HCT116 (cell line): ENCODE measurements at regions not wholly inside any gene's neighbourhood (a gene's known extent, or its start where the extent isn't known, plus 50 kb on each side); places are given as distances from the start of the nearest gene placed in this dataset.

Experiments
- CEBPB ChIP-seq: IDR thresholded peaks from 2 replicates; pipeline ENCODE4 v1.6.1; 2012; ENCODE audit warnings: low read depth
- CTCF ChIP-seq, 3 experiments: fragments of 200-600 bp in 1 of 3; sonication (generic) in 1 of 3; IDR thresholded peaks in 2 of 3; conservative IDR thresholded peaks in 1 of 3; 2 replicates each; pipeline ENCODE4 v1.5.1; 2012 to 2017; ENCODE audit warnings: low read depth in 2 of 3, low read length in 2 of 3, antibody characterized with exemption in 1 of 3, borderline replicate concordance in 1 of 3, control low read depth in 1 of 3, mild to moderate bottlenecking in 1 of 3, mixed read lengths in 1 of 3, mixed run types in 1 of 3, moderate library complexity in 1 of 3; ENCODE audit not compliant: insufficient read depth in 1 of 3
- EGR1 ChIP-seq: IDR thresholded peaks from 2 replicates; pipeline ENCODE4 v1.6.1; 2012; ENCODE audit warnings: low read depth
- ELF1 ChIP-seq: IDR thresholded peaks from 2 replicates; pipeline ENCODE4 v1.6.1; 2012; ENCODE audit warnings: low read depth, borderline replicate concordance
- EZH2phosphoT487 ChIP-seq: fragments of 200-600 bp; IDR thresholded peaks from 2 replicates; pipeline ENCODE4 v1.6.1; 2018; ENCODE audit warnings: antibody characterized with exemption, borderline replicate concordance
- FOSL1 ChIP-seq: IDR thresholded peaks from 2 replicates; pipeline ENCODE4 v1.6.1; 2012; ENCODE audit warnings: low read depth
- JUND ChIP-seq: IDR thresholded peaks from 2 replicates; pipeline ENCODE4 v1.6.1; 2012
- POLR2A ChIP-seq: IDR thresholded peaks from 2 replicates; pipeline ENCODE4 v1.7.0; 2011; ENCODE audit warnings: borderline replicate concordance; ENCODE audit not compliant: insufficient read depth, insufficient read length; ENCODE audit errors: extremely low read depth
- POLR2AphosphoS5 ChIP-seq: IDR thresholded peaks from 2 replicates; pipeline ENCODE4 v1.6.1; 2011; ENCODE audit warnings: mild to moderate bottlenecking, low read depth, low read length, moderate library complexity
- RAD21 ChIP-seq: IDR thresholded peaks from 2 replicates; pipeline ENCODE4 v1.6.1; 2012; ENCODE audit warnings: low read depth, mild to moderate bottlenecking
- SP1 ChIP-seq: IDR thresholded peaks from 2 replicates; pipeline ENCODE4 v1.6.1; 2012; ENCODE audit warnings: low read depth
- ZFX ChIP-seq: fragments of 450-650 bp; IDR thresholded peaks from 2 replicates; pipeline ENCODE4 v1.6.1; 2017
- ZNF274 ChIP-seq: fragments of 200-500 bp; sonication (Bioruptor generic); IDR thresholded peaks from 2 replicates; pipeline ENCODE4 v1.6.1; 2014; ENCODE audit warnings: mild to moderate bottlenecking, low read depth, low read length, inconsistent platforms

GRCh38 chr1:14363036-14363590 lies 235.4 kb upstream of the KAZN start:
- no peak for TF ChIP-seq SP1
- no peak for TF ChIP-seq POLR2AphosphoS5
- no peak for TF ChIP-seq CTCF (IDR thresholded peaks at IDR 0.05 in 2 of 3, conservative IDR thresholded peaks at IDR 0.05 in 1 of 3; ENCODE audit: borderline replicate concordance in 1 of 3, insufficient read depth in 1 of 3, low read depth in 2 of 3, low read length in 2 of 3)
- TF ChIP-seq POLR2A = no peak
- no peak for TF ChIP-seq RAD21
- no peak for TF ChIP-seq FOSL1
- no peak for TF ChIP-seq ELF1
- TF ChIP-seq EZH2phosphoT487 = no peak
- TF ChIP-seq ZFX = no peak
- no peak for TF ChIP-seq ZNF274
- TF ChIP-seq JUND = no peak
- no peak for TF ChIP-seq EGR1
- TF ChIP-seq CEBPB = no peak
